ENCODE measurements at regions not wholly inside any gene's neighbourhood (a gene's known extent, or its start where the extent isn't known, plus 50 kb on each side); places are given as distances from the start of the nearest gene placed in this dataset.
"Not testable (repeated sequence)": the region's sequence is repeated elsewhere in the genome, so short reads cannot be mapped to it uniquely, and the experiment has no call there.

DNA sequence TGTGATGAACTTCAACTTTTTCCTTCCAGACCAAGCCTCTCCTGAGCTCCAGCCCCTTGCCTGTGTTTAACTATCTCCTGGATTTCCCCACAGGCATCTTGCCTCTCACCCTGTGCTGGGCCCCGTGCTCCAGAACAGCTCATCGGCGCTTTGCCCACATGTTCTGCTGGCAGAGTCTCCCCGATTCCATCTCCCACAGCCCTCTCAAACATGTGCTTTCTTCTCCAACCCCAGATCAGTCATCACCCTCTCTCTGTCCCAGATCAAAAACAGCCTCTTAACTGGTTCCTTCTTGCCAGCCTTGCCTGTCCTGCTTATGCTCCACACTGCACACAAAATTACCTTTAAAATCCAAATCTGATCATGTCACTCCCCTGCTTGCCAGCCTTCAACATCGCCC, 1959.3 kb downstream of the FOXD4L5 start:
- not testable (repeated sequence) for H3K4me1 Mint-ChIP-seq; H3K4me3 Mint-ChIP-seq; H3K9me3 Mint-ChIP-seq; H3K4me2 ChIP-seq; H3K36me3 Mint-ChIP-seq (ENCODE audit: low read depth); H3K36me3 ChIP-seq (ENCODE audit: insufficient read depth); H3K27ac ChIP-seq (ENCODE audit: low read depth); H3K79me2 ChIP-seq (replicated peaks; ENCODE audit: insufficient read depth); H3K4me3 ChIP-seq; H4K20me1 ChIP-seq (replicated peaks; ENCODE audit: insufficient read depth); H3K4me1 ChIP-seq (ENCODE audit: insufficient read depth); H3K27ac Mint-ChIP-seq; ATAC-seq; DNase-seq (ENCODE audit: low spot score); H3K9me2 ChIP-seq (ENCODE audit: insufficient read depth); H3F3A ChIP-seq (replicated peaks; ENCODE audit: low read depth); H2AFZ ChIP-seq
- H3K27me3 Mint-ChIP-seq (ENCODE audit: insufficient read depth, low read depth, poor library complexity): peaks cover 36% of the 10 kb centered on the region
- H3K27me3 ChIP-seq (ENCODE audit: insufficient read depth): peaks cover 49% of the 10 kb centered on the region

DNA sequence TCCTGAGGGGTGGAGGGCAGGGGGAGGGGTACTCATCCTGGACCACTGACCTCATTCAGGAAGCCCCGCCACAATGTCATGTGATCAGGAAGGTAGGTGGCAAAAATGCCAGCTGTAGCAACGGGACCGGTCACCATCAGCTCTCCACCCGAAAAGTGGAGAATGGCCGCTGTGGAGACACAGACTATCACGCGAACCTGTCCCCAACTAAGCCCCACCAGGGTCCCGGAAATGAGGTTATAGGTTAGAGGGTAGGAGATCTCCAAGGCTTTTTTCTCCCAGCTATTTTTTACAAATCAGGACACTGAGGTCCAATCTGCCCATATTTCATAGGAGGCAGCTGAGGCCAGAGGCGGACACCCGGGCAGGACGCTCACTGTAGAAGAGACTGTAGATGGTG, 1966.9 kb downstream of the FOXD4L5 start:
- H3K36me3 ChIP-seq (ENCODE audit: insufficient read depth); H3K4me2 ChIP-seq; H3K9me3 Mint-ChIP-seq; H3K4me1 Mint-ChIP-seq; H3K4me3 ChIP-seq; H3K36me3 Mint-ChIP-seq (ENCODE audit: low read depth); DNase-seq (ENCODE audit: low spot score); H3F3A ChIP-seq (replicated peaks; ENCODE audit: low read depth); ATAC-seq; H4K20me1 ChIP-seq (replicated peaks; ENCODE audit: insufficient read depth); H3K27ac ChIP-seq (ENCODE audit: low read depth); H3K27ac Mint-ChIP-seq; H3K9me2 ChIP-seq (ENCODE audit: insufficient read depth); H3K79me2 ChIP-seq (replicated peaks; ENCODE audit: insufficient read depth); H3K4me3 Mint-ChIP-seq; H3K4me1 ChIP-seq (ENCODE audit: insufficient read depth); H2AFZ ChIP-seq: not testable (repeated sequence)
- peaks cover 14% of the 10 kb centered on the region for H3K27me3 Mint-ChIP-seq (ENCODE audit: insufficient read depth, low read depth, poor library complexity)
- peaks cover 43% of the 10 kb centered on the region for H3K27me3 ChIP-seq (ENCODE audit: insufficient read depth)

DNA sequence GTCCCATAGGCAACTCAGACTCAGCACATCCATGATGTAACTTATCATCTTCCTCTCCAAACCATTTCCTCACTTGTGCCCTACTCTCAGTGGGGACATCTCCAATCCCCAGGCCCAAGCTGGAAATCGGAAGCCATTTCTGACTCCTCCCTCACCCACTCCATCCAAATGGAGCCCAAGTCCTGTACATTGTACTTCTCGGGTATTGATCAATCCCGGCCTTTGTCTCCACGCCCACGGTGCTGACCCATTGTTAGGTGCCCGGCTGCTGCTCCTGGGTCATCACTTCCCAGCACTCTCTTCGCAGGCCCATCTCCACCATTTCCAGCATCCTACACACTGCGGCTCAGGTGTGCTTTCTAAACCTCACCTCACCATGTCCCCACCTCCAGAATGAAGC, 1969.6 kb downstream of the FOXD4L5 start:
- not testable (repeated sequence) for H3K4me3 ChIP-seq; ATAC-seq; H3K4me2 ChIP-seq; H3F3A ChIP-seq (replicated peaks; ENCODE audit: low read depth); H3K36me3 Mint-ChIP-seq (ENCODE audit: low read depth); DNase-seq (ENCODE audit: low spot score); H4K20me1 ChIP-seq (replicated peaks; ENCODE audit: insufficient read depth); H3K36me3 ChIP-seq (ENCODE audit: insufficient read depth); H3K79me2 ChIP-seq (replicated peaks; ENCODE audit: insufficient read depth); H3K4me1 Mint-ChIP-seq; H3K4me1 ChIP-seq (ENCODE audit: insufficient read depth); H3K27ac ChIP-seq (ENCODE audit: low read depth); H2AFZ ChIP-seq; H3K9me3 Mint-ChIP-seq; H3K9me2 ChIP-seq (ENCODE audit: insufficient read depth); H3K4me3 Mint-ChIP-seq; H3K27ac Mint-ChIP-seq
- H3K27me3 ChIP-seq (ENCODE audit: insufficient read depth): peaks cover 51% of the 10 kb centered on the region
- peaks cover 12% of the 10 kb centered on the region for H3K27me3 Mint-ChIP-seq (ENCODE audit: insufficient read depth, low read depth, poor library complexity)

DNA sequence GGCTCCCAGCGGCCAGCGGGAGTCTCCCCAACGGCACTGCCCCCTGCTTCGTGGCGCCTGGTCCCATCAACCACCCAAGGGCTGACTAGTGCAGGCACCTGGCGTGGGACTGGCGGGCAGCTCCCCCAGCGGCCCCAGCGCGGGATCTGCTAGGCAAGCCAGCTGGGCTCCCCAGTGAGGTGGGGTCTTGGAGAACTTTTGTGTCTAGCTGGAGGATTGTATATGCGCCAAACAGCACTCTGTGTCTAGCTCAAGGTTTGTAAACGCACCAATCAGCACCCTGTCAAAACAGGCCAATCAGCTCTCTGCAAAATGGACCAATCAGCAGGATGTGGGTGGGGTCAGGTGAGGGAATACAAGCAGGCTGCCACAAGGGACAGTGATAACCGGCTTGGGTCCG, 1988.2 kb downstream of the FOXD4L5 start:
- not testable (repeated sequence) for H3K4me3 ChIP-seq

DNA sequence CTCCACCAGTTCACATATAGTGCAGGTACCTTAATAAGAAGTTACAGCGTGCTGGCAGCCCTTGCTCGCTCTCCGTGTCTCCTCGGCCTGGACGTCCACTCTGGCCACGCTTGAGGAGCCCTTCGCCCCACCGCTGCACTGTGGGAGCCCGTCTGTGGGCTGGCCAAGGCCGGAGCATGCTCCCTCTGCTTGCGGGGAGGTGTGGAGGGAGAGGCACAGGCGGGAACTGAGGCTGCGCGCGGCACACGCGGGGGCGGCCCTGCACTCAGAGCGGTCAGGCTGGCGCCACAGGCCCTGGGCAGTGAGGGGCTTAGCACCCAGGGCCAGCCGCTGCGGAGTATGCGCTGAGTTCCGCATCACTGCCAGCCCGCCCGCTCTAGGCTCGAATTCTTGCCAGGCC, 1988.6 kb downstream of the FOXD4L5 start:
- not testable (repeated sequence) for H4K20me1 ChIP-seq (replicated peaks; ENCODE audit: insufficient read depth); H3K27ac Mint-ChIP-seq; H3K4me3 ChIP-seq; H2AFZ ChIP-seq; H3K9me2 ChIP-seq (ENCODE audit: insufficient read depth); ATAC-seq; H3K4me1 Mint-ChIP-seq; H3K27ac ChIP-seq (ENCODE audit: low read depth); DNase-seq (ENCODE audit: low spot score); H3K36me3 Mint-ChIP-seq (ENCODE audit: low read depth); H3K4me1 ChIP-seq (ENCODE audit: insufficient read depth); H3K79me2 ChIP-seq (replicated peaks; ENCODE audit: insufficient read depth); H3K4me3 Mint-ChIP-seq; H3K9me3 Mint-ChIP-seq; H3K36me3 ChIP-seq (ENCODE audit: insufficient read depth); H3K27me3 Mint-ChIP-seq (ENCODE audit: insufficient read depth, low read depth, poor library complexity); H3F3A ChIP-seq (replicated peaks; ENCODE audit: low read depth); H3K4me2 ChIP-seq
- peaks cover 29% of the 10 kb centered on the region for H3K27me3 ChIP-seq (ENCODE audit: insufficient read depth)

More for the DNA sequence above, 1988.2 kb downstream of the FOXD4L5 start:
- H3K27ac Mint-ChIP-seq; H3K4me1 ChIP-seq (ENCODE audit: insufficient read depth); H3K4me3 Mint-ChIP-seq; H3K79me2 ChIP-seq (replicated peaks; ENCODE audit: insufficient read depth); H3K9me3 Mint-ChIP-seq; H3K36me3 Mint-ChIP-seq (ENCODE audit: low read depth); H3K36me3 ChIP-seq (ENCODE audit: insufficient read depth); H3K4me1 Mint-ChIP-seq; H3F3A ChIP-seq (replicated peaks; ENCODE audit: low read depth); H3K27me3 Mint-ChIP-seq (ENCODE audit: insufficient read depth, low read depth, poor library complexity); H3K9me2 ChIP-seq (ENCODE audit: insufficient read depth); ATAC-seq; H4K20me1 ChIP-seq (replicated peaks; ENCODE audit: insufficient read depth); H3K27ac ChIP-seq (ENCODE audit: low read depth); H3K4me2 ChIP-seq; H2AFZ ChIP-seq: not testable (repeated sequence)
- DNase-seq (ENCODE audit: low spot score): peak; percentile 0
- H3K27me3 ChIP-seq (ENCODE audit: insufficient read depth): peaks cover 29% of the 10 kb centered on the region

DNA sequence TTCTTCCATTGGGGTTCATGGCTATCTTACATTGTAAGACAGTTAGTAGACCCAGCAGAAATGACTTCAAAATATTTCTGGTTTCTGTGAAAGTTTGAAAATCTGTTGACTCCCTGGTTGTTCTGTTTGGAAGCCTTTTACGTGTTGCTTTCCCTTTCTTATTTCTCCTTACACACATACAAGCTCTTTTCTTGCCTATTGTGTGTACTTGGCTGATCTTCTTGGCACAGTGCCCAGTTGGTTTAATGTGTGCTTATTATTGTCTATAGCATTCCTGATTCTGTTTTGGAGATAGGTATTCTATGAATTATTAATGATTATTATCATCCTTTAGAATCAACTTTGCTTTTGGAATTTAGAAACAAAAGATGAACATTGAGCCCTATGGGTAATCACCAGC, 1995.0 kb downstream of the FOXD4L5 start:
- H3K4me2 ChIP-seq; H3K36me3 Mint-ChIP-seq (ENCODE audit: low read depth); H3K27me3 Mint-ChIP-seq (ENCODE audit: insufficient read depth, low read depth, poor library complexity); H4K20me1 ChIP-seq (replicated peaks; ENCODE audit: insufficient read depth); H3F3A ChIP-seq (replicated peaks; ENCODE audit: low read depth); ATAC-seq; H3K4me3 Mint-ChIP-seq; H3K36me3 ChIP-seq (ENCODE audit: insufficient read depth); H2AFZ ChIP-seq; H3K4me1 Mint-ChIP-seq; H3K4me3 ChIP-seq; H3K27ac ChIP-seq (ENCODE audit: low read depth); H3K79me2 ChIP-seq (replicated peaks; ENCODE audit: insufficient read depth); H3K4me1 ChIP-seq (ENCODE audit: insufficient read depth); H3K27ac Mint-ChIP-seq; DNase-seq (ENCODE audit: low spot score); H3K9me3 Mint-ChIP-seq; H3K9me2 ChIP-seq (ENCODE audit: insufficient read depth): not testable (repeated sequence)
- H3K27me3 ChIP-seq (ENCODE audit: insufficient read depth): peaks cover 19% of the 10 kb centered on the region
